ENCODE measurements at regions not wholly inside any gene's neighbourhood (a gene's known extent, or its start where the extent isn't known, plus 50 kb on each side); places are given as distances from the start of the nearest gene placed in this dataset.

GRCh38 chr5:154587123-154588026, 109.3 kb upstream of the HAND1 start:
- no peak for DNase-seq

GRCh38 chr5:154583671-154584177, 105.7 kb upstream of the HAND1 start:
- DNase-seq: no peak

GRCh38 chr5:154580422-154580821, 102.4 kb upstream of the HAND1 start:
- DNase-seq: no peak

GRCh38 chr5:154577416-154577815, 99.4 kb upstream of the HAND1 start:
- DNase-seq: no peak

GRCh38 chr5:154576429-154576806, 98.4 kb upstream of the HAND1 start:
- no peak for DNase-seq

GRCh38 chr5:154575546-154576428, 97.8 kb upstream of the HAND1 start:
- no peak for DNase-seq

- DNase-seq: no peak
These were observed 95.0 kb upstream of the HAND1 start for GRCh38 chr5:154573011-154573410.

GRCh38 chr5:154571325-154572035, 93.5 kb upstream of the HAND1 start:
- DNase-seq: no peak

- DNase-seq: no peak
These were observed 92.7 kb upstream of the HAND1 start for GRCh38 chr5:154570572-154571324.

GRCh38 chr5:154568589-154568988, 90.6 kb upstream of the HAND1 start:
- DNase-seq: no peak

- DNase-seq: no peak
These were observed 89.1 kb upstream of the HAND1 start for GRCh38 chr5:154567155-154567554.

- no peak for DNase-seq
These were observed 88.2 kb upstream of the HAND1 start for GRCh38 chr5:154566146-154566680.

- DNase-seq: no peak
These were observed 87.1 kb upstream of the HAND1 start for GRCh38 chr5:154565123-154565522.

- no peak for DNase-seq
These were observed 84.3 kb upstream of the HAND1 start for GRCh38 chr5:154562244-154562880.

GRCh38 chr5:154559398-154560276, 81.6 kb upstream of the HAND1 start:
- DNase-seq: no peak

- no peak for DNase-seq
These were observed 79.5 kb upstream of the HAND1 start for GRCh38 chr5:154557548-154557947.

GRCh38 chr5:154547551-154547950, 69.5 kb upstream of the HAND1 start:
- DNase-seq: no peak

- DNase-seq: no peak
These were observed 68.7 kb upstream of the HAND1 start for GRCh38 chr5:154546719-154547118.

GRCh38 chr5:154544646-154545045, 66.6 kb upstream of the HAND1 start:
- DNase-seq: no peak

- no peak for DNase-seq
These were observed 65.4 kb upstream of the HAND1 start for GRCh38 chr5:154543380-154543779.

Data from NCI-H1105 (cell line).